ENCODE measurements at regions not wholly inside any gene's neighbourhood (a gene's known extent, or its start where the extent isn't known, plus 50 kb on each side); places are given as distances from the start of the nearest gene placed in this dataset.
"Not testable (repeated sequence)": the region's sequence is repeated elsewhere in the genome, so short reads cannot be mapped to it uniquely, and the experiment has no call there.

DNA sequence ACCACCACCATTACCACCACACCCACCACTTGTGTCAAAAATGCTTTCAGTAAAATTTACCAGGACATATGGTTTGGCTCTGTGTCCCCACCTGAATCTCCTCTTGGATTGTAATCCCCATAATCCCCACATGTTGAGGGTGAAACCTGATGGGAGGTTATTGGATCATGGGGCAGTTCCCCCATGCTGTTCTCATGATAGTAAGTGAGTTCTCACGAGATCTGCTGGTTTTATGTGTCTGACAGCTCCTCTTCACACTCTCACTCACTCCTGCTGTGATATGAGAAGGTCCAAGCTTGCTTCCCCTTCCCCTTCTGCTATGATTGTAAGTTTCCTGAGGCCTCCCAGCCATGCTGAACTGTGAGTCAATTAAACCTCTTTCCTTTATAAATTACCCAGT, 176.8 kb upstream of the ERBB4 start:
- intact Hi-C loops (cut with micrococcal nuclease); H3K4me2 ChIP-seq (ENCODE audit: insufficient read depth, low read length); CTCF ChIA-PET (ENCODE audit: low intra/inter-chr PET ratio); H3K79me2 ChIP-seq (ENCODE audit: control insufficient read depth, insufficient read depth, low read length); H3K9me1 ChIP-seq (ENCODE audit: control insufficient read depth, insufficient read depth, low read length); H3K27ac ChIP-seq (ENCODE audit: extremely low read depth, low read depth, low read length); H3K36me3 ChIP-seq (ENCODE audit: control insufficient read depth, insufficient read depth, low read length); H4K20me1 ChIP-seq (replicated peaks; ENCODE audit: control insufficient read depth, insufficient read depth, low read length); H3K4me3 ChIP-seq; DNase-seq (ENCODE audit: extremely low read depth in 1 of 4, low spot score in 3 of 4); BruUV-seq (replicated peaks); H3K27me3 ChIP-seq (ENCODE audit: control insufficient read depth in 2 of 2, insufficient read depth in 2 of 2, low read length in 2 of 2); in situ Hi-C loops (cut with MboI); H3K9ac ChIP-seq (ENCODE audit: insufficient read depth in 1 of 2, low read depth in 2 of 2, low read length in 2 of 2); H2AFZ ChIP-seq (ENCODE audit: low read depth, low read length); H3K9me3 ChIP-seq (replicated peaks; ENCODE audit: control insufficient read depth, insufficient read depth, low read depth, low read length); FAIRE-seq; H3K4me1 ChIP-seq (replicated peaks in 1 of 2; ENCODE audit: control insufficient read depth in 2 of 2, insufficient read depth in 2 of 2, low read length in 2 of 2); ATAC-seq: not testable (repeated sequence)
- POLR2A ChIA-PET: interaction anchor here (0.6 kb wide), 1 partner anchor 1285 kb away, joined by 3 read pairs; no protein-coding TSS in a partner anchor
- 0% methylated on average over 1 of the region's 1 CpG for WGBS (ENCODE audit: insufficient coverage, low coverage, missing lambda C conversion rate)

DNA sequence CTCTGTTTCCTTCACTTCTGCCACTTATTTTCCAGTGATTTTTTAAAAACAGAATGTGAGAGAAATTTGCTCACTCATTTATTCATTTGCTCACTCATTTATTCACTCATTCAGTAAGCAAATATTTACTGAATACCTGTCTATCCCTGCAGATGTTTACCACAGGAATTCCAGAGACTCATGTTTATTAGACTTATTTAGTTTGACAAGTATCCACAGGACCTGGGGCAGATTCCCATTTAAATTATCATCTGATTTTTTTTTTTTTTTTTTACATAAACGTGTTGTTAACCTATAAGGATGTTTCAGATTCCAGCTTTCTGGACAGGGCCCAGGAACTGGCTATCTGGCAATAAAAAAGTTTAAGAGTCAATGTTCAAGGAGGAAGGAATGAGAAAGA, 175.1 kb upstream of the ERBB4 start:
- intact Hi-C loops (cut with micrococcal nuclease): no loop called here
- TF ChIP-seq DIDO1 (tag; IDR thresholded peaks at IDR 0.05; ENCODE audit: low read depth): no peak
- TF ChIP-seq PHF21A (IDR thresholded peaks at IDR 0.05; ENCODE audit: borderline replicate concordance, low read depth): no peak
- TF ChIP-seq, protein P1, sequence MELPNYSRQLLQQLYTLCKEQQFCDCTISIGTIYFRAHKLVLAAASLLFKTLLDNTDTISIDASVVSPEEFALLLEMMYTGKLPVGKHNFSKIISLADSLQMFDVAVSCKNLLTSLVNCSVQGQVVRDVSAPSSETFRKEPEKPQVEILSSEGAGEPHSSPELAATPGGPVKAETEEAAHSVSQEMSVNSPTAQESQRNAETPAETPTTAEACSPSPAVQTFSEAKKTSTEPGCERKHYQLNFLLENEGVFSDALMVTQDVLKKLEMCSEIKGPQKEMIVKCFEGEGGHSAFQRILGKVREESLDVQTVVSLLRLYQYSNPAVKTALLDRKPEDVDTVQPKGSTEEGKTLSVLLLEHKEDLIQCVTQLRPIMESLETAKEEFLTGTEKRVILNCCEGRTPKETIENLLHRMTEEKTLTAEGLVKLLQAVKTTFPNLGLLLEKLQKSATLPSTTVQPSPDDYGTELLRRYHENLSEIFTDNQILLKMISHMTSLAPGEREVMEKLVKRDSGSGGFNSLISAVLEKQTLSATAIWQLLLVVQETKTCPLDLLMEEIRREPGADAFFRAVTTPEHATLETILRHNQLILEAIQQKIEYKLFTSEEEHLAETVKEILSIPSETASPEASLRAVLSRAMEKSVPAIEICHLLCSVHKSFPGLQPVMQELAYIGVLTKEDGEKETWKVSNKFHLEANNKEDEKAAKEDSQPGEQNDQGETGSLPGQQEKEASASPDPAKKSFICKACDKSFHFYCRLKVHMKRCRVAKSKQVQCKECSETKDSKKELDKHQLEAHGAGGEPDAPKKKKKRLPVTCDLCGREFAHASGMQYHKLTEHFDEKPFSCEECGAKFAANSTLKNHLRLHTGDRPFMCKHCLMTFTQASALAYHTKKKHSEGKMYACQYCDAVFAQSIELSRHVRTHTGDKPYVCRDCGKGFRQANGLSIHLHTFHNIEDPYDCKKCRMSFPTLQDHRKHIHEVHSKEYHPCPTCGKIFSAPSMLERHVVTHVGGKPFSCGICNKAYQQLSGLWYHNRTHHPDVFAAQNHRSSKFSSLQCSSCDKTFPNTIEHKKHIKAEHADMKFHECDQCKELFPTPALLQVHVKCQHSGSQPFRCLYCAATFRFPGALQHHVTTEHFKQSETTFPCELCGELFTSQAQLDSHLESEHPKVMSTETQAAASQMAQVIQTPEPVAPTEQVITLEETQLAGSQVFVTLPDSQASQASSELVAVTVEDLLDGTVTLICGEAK (IDR thresholded peaks at IDR 0.05): no peak
- TF ChIP-seq, protein P1 (CRISPR knock-in tag; IDR thresholded peaks at IDR 0.05): no peak
- TF ChIP-seq MYBL2 (IDR thresholded peaks at IDR 0.05; ENCODE audit: low read depth): no peak
- no peak for TF ChIP-seq MYBL2 (CRISPR knock-in tag; IDR thresholded peaks at IDR 0.05; ENCODE audit: borderline replicate concordance)
- TF ChIP-seq CCAR2 (IDR thresholded peaks at IDR 0.05; ENCODE audit: low read depth, low read length): no peak
- no peak for TF ChIP-seq ZFX (CRISPR knock-in tag; IDR thresholded peaks at IDR 0.05)

More for the DNA sequence above, 175.1 kb upstream of the ERBB4 start:
- Histone ChIP-seq H3K27ac (ENCODE audit: extremely low read depth, low read depth, low read length) (no peak overlapping the region), H3K27me3 (ENCODE audit: control insufficient read depth in 2 of 2, insufficient read depth in 2 of 2, low read length in 2 of 2) (no peaks in the 10 kb centered on the region), H3K4me1 (replicated peaks in 1 of 2; ENCODE audit: control insufficient read depth in 2 of 2, insufficient read depth in 2 of 2, low read length in 2 of 2) (no peaks in the 10 kb centered on the region), H3K9ac (ENCODE audit: insufficient read depth in 1 of 2, low read depth in 2 of 2, low read length in 2 of 2) (no peak overlapping the region), H3K4me2 (ENCODE audit: insufficient read depth, low read length) (no peak overlapping the region), H3K36me3 (ENCODE audit: control insufficient read depth, insufficient read depth, low read length) (no peaks in the 10 kb centered on the region), H3K4me3 (no peak overlapping the region), H4K20me1 (replicated peaks; ENCODE audit: control insufficient read depth, insufficient read depth, low read length) (no peaks in the 10 kb centered on the region), H3K9me1 (ENCODE audit: control insufficient read depth, insufficient read depth, low read length) (no peaks in the 10 kb centered on the region), H3K9me3 (replicated peaks; ENCODE audit: control insufficient read depth, insufficient read depth, low read depth, low read length) (no peaks in the 10 kb centered on the region), H3K79me2 (ENCODE audit: control insufficient read depth, insufficient read depth, low read length) (no peaks in the 10 kb centered on the region), H2AFZ (ENCODE audit: low read depth, low read length) (no peak overlapping the region)
- BruUV-seq (replicated peaks): no TSS peak
- ChIA-PET CTCF (ENCODE audit: low intra/inter-chr PET ratio) (no interaction called here), POLR2A (no interaction called here)
- WGBS (ENCODE audit: insufficient coverage, low coverage, missing lambda C conversion rate): no CpG with 5 or more reads among the region's 1 CpG
- FAIRE-seq (no peak), DNase-seq (ENCODE audit: extremely low read depth in 1 of 4, low spot score in 3 of 4) (no peak), ATAC-seq (no peak)
- in situ Hi-C loops (cut with MboI): no loop called here

Data from K562 (cell line).